ENCODE measurements at regions not wholly inside any gene's neighbourhood (a gene's known extent, or its start where the extent isn't known, plus 50 kb on each side); places are given as distances from the start of the nearest gene placed in this dataset.

GRCh38 chr4:96316776-96317175, 476.9 kb downstream of the PDHA2 start:
- H3K4me1 Mint-ChIP-seq: no peaks in the 10 kb centered on the region
- no peaks in the 10 kb centered on the region for H3K36me3 Mint-ChIP-seq (ENCODE audit: low read depth)
- H3K27ac Mint-ChIP-seq (ENCODE audit: unreplicated experiment): no peak overlapping the region

GRCh38 chr4:96317891-96318290, 478.0 kb downstream of the PDHA2 start:
- Mint-ChIP-seq H3K4me3 (no peak overlapping the region), H3K4me1 (no peaks in the 10 kb centered on the region), H3K27me3 (ENCODE audit: low read depth) (no peaks in the 10 kb centered on the region), H3K36me3 (ENCODE audit: low read depth) (no peaks in the 10 kb centered on the region), H3K9me3 (no peaks in the 10 kb centered on the region), H3K27ac (ENCODE audit: unreplicated experiment) (no peak overlapping the region)
- no peak for TF ChIP-seq CTCF (conservative IDR thresholded peaks at IDR 0.05)
- DNase-seq (ENCODE audit: low read depth, low spot score): no peak

More at GRCh38 chr4:96316776-96317175, 476.9 kb downstream of the PDHA2 start:
- no peaks in the 10 kb centered on the region for H3K9me3 Mint-ChIP-seq
- no peak overlapping the region for H3K4me3 Mint-ChIP-seq
- DNase-seq (ENCODE audit: low read depth, low spot score): no peak
- TF ChIP-seq CTCF (conservative IDR thresholded peaks at IDR 0.05): no peak
- H3K27me3 Mint-ChIP-seq (ENCODE audit: low read depth): no peaks in the 10 kb centered on the region

GRCh38 chr4:96326846-96327245, 487.0 kb downstream of the PDHA2 start:
- no peak for DNase-seq (ENCODE audit: low read depth, low spot score)
- H3K4me1 Mint-ChIP-seq: no peaks in the 10 kb centered on the region
- no peaks in the 10 kb centered on the region for H3K27me3 Mint-ChIP-seq (ENCODE audit: low read depth)
- H3K27ac Mint-ChIP-seq (ENCODE audit: unreplicated experiment): no peak overlapping the region
- H3K9me3 Mint-ChIP-seq: peaks cover 5% of the 10 kb centered on the region
- no peak overlapping the region for H3K4me3 Mint-ChIP-seq
- no peak for TF ChIP-seq CTCF (conservative IDR thresholded peaks at IDR 0.05)
- H3K36me3 Mint-ChIP-seq (ENCODE audit: low read depth): peaks cover 2% of the 10 kb centered on the region

- Mint-ChIP-seq H3K4me3 (no peak overlapping the region), H3K27me3 (ENCODE audit: low read depth) (no peaks in the 10 kb centered on the region), H3K4me1 (no peaks in the 10 kb centered on the region), H3K9me3 (peaks cover 2% of the 10 kb centered on the region), H3K36me3 (ENCODE audit: low read depth) (no peaks in the 10 kb centered on the region), H3K27ac (ENCODE audit: unreplicated experiment) (no peak overlapping the region)
- no peak for TF ChIP-seq CTCF (conservative IDR thresholded peaks at IDR 0.05)
- no peak for DNase-seq (ENCODE audit: low read depth, low spot score)
These were observed 502.3 kb downstream of the PDHA2 start for GRCh38 chr4:96342196-96342595.

GRCh38 chr4:96342790-96343455, 503.0 kb downstream of the PDHA2 start:
- Mint-ChIP-seq H3K4me3 (no peak overlapping the region), H3K4me1 (no peaks in the 10 kb centered on the region), H3K27me3 (ENCODE audit: low read depth) (no peaks in the 10 kb centered on the region), H3K27ac (ENCODE audit: unreplicated experiment) (no peak overlapping the region), H3K36me3 (ENCODE audit: low read depth) (no peaks in the 10 kb centered on the region), H3K9me3 (peaks cover 2% of the 10 kb centered on the region)
- DNase-seq (ENCODE audit: low read depth, low spot score): no peak
- no peak for TF ChIP-seq CTCF (conservative IDR thresholded peaks at IDR 0.05)

All from neural crest cell (in vitro differentiated cells).